HL-60/S4 (cell line): ENCODE measurements at regions not wholly inside any gene's neighbourhood (a gene's known extent, or its start where the extent isn't known, plus 50 kb on each side); places are given as distances from the start of the nearest gene placed in this dataset.

Experiments used
- in situ Hi-C: fragments of 300-500 bp; cut with MboI; formaldehyde crosslinking; loops from 2 replicates; pipeline ENCODE4 v1.14.3; 2022; ENCODE audit warnings: low sequenced_read_pairs

- in situ Hi-C loops, result no loop called here
Measured at GRCh38 chr2:199707593-199708185, 143.3 kb downstream of the FTCDNL1 start.

DNA sequence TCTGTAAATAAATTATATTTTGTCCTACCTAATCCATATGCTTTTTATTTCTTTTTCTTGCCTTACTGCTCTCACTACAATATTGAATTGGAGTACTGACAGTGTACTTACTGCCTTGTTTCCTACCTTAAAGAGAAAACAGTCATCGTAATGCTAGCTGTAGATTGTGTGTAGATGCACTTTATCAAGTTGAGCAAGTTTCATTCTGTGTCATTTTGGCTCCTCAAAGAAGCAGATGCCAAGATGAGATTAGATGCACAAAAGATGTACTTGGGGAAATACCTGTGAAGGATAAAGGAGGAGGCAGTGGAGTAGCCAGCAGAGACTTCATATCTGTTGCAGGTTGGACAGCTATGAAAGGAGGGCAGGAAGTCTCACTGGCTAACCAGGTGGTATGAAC is 145.5 kb downstream of the FTCDNL1 start:
- in situ Hi-C loops, result no loop called here

- in situ Hi-C loops, result no loop called here
Measured at GRCh38 chr2:199704358-199705238, 146.4 kb downstream of the FTCDNL1 start.

DNA sequence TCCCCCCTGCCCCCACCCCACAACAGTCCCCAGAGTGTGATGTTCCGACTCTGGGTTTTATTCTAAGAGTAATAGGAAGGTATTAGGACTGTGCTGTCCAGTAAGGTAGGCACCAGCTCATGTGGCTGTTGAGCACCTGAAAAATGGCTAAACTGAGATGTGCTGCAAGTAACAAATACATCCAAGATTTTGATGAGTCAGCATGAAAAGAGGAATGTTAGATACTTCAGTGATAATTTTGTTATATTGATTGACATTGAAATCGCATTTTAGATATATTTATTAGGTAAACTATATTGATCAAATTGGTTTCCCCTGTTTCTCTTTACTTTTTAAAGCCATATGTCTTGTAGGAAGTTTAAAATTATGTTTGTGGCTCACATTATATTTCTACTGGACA is 147.8 kb downstream of the FTCDNL1 start:
- in situ Hi-C loops, result no loop called here

- in situ Hi-C loops, result loop anchor here (25.0 kb wide), 1 partner anchor 765 kb away; no protein-coding TSS in a partner anchor
Measured at GRCh38 chr2:199697469-199697868, 153.5 kb downstream of the FTCDNL1 start.

DNA sequence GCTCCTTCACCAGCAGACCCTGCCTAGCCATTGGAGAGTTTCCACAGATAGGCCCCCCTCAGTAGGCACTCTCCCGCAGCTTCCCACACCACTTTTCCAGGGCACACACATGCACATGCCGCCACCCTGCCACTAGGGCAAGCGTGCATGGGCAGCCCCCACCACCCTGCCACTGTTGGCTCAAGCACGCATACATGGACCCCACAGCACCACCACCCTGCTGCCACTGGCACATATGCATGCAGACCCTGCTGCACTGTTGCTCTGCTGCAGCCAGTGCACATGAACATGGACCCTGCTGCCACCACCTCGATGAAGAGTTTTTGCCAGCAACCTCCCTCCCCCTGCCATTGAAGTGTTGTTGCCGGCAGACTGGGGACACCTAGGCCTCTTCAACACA is 154.9 kb downstream of the FTCDNL1 start:
- in situ Hi-C loops, result loop anchor here (25.0 kb wide), 1 partner anchor 766 kb away; no protein-coding TSS in a partner anchor

DNA sequence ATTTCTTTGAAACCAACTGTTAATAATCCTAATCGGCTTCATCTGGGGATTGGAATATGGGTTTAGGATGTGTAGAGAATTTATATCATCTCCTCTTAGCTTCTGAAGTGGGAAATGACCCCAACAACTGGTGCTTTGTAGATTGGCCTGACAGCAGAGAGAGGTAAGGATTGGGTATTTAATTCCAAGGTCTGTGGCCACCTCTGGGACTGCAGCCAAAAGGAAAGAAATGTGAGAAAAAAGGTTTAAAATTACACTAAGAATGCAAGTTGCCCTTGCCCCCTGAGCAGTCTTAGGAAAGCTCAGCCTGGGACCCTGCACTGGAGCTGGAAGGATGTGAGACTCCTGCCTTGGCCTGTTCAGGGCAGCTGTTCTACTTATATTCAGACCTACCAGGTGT is 157.1 kb downstream of the FTCDNL1 start:
- in situ Hi-C loops, result loop anchor here (25.0 kb wide), 1 partner anchor 768 kb away; no protein-coding TSS in a partner anchor

DNA sequence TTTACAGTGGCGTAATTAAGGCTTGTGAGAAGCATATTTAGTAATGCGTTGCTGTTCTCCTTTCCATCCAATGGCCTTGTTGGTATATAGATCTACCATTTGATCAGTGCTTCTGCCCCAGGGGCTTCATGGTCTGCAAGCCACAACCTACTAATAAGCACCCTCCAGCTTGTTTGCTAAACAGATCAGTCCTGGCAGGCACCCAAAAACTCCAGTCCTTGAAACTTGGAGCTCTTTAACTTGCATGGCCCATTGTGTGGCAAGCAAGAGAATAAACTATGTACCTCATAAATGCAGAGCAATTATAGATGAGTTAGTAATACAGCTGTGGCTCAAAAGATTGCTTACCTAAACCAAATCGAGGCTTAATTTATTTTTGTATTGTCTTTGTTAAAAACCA is 158.5 kb downstream of the FTCDNL1 start:
- in situ Hi-C loops, result loop anchor here (25.0 kb wide), 1 partner anchor 770 kb away; no protein-coding TSS in a partner anchor

GRCh38 chr2:199690225-199690624 is 160.8 kb downstream of the FTCDNL1 start:
- in situ Hi-C loops, result loop anchor here (25.0 kb wide), 1 partner anchor 772 kb away; no protein-coding TSS in a partner anchor

GRCh38 chr2:199685669-199686068 is 165.3 kb downstream of the FTCDNL1 start:
- in situ Hi-C loops, result loop anchor here (25.0 kb wide), 1 partner anchor 777 kb away; no protein-coding TSS in a partner anchor

GRCh38 chr2:199684832-199685231 is 166.2 kb downstream of the FTCDNL1 start:
- in situ Hi-C loops, result loop anchor here (25.0 kb wide), 1 partner anchor 777 kb away; no protein-coding TSS in a partner anchor

- in situ Hi-C loops, result loop anchor here (25.0 kb wide), 1 partner anchor 778 kb away; no protein-coding TSS in a partner anchor
Measured at GRCh38 chr2:199684168-199684567, 166.8 kb downstream of the FTCDNL1 start.

- in situ Hi-C loops, result loop anchor here (25.0 kb wide), 1 partner anchor 780 kb away; no protein-coding TSS in a partner anchor
Measured at GRCh38 chr2:199682001-199682400, 169.0 kb downstream of the FTCDNL1 start.

DNA sequence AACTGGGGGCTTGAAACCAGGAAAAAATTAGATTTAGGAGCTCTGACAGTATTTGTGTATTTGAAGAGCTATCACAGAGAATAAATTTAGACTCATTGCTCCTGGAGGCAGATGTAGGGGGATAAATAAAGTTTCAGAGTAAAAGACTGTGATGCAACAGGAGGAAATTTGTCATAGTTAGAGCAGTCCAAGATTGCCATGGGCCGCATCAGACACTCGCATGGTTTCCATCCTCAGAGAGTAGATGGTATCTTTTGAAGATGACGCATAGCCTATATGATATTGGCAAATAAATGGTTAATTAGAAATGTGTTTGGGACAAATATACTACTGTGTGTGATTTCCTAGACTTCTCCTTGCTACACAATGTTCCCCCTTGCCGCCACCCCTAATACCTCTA is 170.5 kb downstream of the FTCDNL1 start:
- in situ Hi-C loops, result loop anchor here (25.0 kb wide), 1 partner anchor 782 kb away; no protein-coding TSS in a partner anchor

GRCh38 chr2:199679883-199680282 is 171.1 kb downstream of the FTCDNL1 start:
- in situ Hi-C loops, result loop anchor here (25.0 kb wide), 1 partner anchor 782 kb away; no protein-coding TSS in a partner anchor

GRCh38 chr2:199677881-199678280 is 173.1 kb downstream of the FTCDNL1 start:
- in situ Hi-C loops, result loop anchor here (25.0 kb wide), 1 partner anchor 784 kb away; no protein-coding TSS in a partner anchor

- in situ Hi-C loops, result no loop called here
Measured at GRCh38 chr2:199668645-199669044, 182.3 kb downstream of the FTCDNL1 start.

DNA sequence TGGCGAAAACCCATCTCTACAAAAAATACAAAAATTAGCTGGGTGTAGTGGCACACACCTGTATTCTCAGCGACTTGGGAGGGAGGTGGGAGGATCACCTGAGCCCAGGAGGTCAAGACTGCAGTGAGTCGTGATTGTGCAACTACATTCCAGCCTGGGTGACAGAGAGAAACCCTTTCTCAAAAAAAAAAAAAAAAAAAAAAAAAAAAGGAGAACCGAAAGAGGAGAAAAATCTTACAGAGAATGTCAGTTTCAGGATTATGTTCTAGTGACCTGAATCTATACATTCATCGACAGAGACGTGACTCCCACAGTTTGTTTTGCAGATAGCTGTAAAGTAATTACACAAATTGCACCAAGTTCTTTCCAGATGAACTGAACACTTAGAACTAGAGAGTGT is 187.8 kb downstream of the FTCDNL1 start:
- in situ Hi-C loops, result no loop called here

DNA sequence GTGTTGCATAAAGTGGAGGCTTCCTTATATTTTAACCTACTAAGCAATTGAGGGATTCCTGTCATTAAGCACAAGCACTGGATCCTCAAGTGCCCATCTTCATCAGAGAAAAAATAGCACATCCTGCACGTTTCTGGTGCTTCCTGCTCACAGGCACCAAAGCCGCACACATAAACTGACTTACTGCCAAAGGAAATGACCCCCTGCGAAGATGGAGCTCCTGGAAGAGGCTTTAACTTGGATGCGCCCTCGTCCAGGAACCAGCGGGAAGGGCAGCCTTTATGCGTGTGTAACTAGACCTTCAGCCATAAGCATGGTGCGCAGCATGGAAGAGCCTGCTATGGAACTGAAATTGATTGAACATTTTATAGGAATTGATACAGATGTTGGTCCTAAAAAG is 188.7 kb downstream of the FTCDNL1 start:
- in situ Hi-C loops, result no loop called here

DNA sequence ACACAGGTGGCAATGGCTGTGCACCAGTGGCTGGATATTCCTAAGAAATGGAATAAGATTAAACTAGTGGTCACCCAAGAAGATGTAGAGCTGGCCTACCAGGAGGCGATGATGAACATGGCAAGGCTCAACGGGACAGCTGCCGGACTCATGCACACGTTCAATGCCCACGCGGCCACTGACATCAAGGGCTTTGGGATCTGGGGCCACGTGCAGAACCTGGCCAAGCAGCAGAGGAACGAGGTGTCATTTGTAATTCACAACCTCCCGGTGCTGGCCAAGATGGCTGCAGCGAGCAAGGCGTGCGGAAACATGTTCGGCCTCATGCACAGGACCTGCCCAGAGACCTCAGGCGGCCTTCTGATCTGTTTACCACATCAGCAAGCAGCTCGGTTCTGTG is 190.8 kb downstream of the FTCDNL1 start:
- in situ Hi-C loops, result no loop called here

DNA sequence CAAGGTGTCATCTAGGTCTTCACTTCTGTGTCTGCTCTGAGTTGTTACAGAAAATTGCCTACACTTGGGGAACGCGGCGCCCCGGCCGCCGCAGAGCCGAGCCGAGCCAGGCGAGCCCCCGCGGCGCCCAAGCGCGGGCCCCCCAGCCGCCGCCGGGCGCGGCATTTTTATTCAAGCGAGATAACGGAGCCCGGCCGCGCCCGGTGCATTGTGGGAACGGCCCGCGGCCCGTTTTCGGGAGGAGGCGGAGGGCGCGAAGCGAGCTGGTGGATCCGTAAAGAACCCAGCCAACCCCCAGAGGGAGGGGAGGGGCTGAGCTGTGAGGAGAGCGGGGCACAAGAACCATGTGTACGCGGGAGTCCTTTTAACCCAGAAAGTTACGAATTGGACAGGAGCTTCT is 191.8 kb downstream of the FTCDNL1 start:
- in situ Hi-C loops, result no loop called here
